ENCODE measurements at regions not wholly inside any gene's neighbourhood (a gene's known extent, or its start where the extent isn't known, plus 50 kb on each side); places are given as distances from the start of the nearest gene placed in this dataset.

- TF ChIP-seq EZH2 (IDR thresholded peaks at IDR 0.05; ENCODE audit: borderline replicate concordance, low read length) (no peak), CTCF (conservative IDR thresholded peaks at IDR 0.05 in 1 of 2, IDR thresholded peaks at IDR 0.05 in 1 of 2; ENCODE audit: extremely low read depth in 1 of 2, insufficient read depth in 1 of 2, low read depth in 1 of 2, low read length in 2 of 2) (no peak)
Measured at GRCh38 chr16:65388592-65388991, 266.7 kb upstream of the CDH11 start.
